ENCODE measurements at regions not wholly inside any gene's neighbourhood (a gene's known extent, or its start where the extent isn't known, plus 50 kb on each side); places are given as distances from the start of the nearest gene placed in this dataset.

- Histone ChIP-seq H3K9me3 (no peaks in the 10 kb centered on the region), H3K27ac (no peak overlapping the region), H3K36me3 (no peaks in the 10 kb centered on the region), H3K4me3 (no peak overlapping the region), H3K27me3 (no peaks in the 10 kb centered on the region), H3K4me1 (no peaks in the 10 kb centered on the region)
- ATAC-seq (no peak), DNase-seq (no peak)
- intact Hi-C loops (cut with DNase I): no loop called here
- 77 to 87% methylated on average over 2 of the region's 2 CpGs for WGBS, 2 donors
- TF ChIP-seq CTCF (IDR thresholded peaks at IDR 0.05): no peak
Measured at GRCh38 chr19:31135841-31136240, 213.4 kb downstream of the TSHZ3 start.

DNA sequence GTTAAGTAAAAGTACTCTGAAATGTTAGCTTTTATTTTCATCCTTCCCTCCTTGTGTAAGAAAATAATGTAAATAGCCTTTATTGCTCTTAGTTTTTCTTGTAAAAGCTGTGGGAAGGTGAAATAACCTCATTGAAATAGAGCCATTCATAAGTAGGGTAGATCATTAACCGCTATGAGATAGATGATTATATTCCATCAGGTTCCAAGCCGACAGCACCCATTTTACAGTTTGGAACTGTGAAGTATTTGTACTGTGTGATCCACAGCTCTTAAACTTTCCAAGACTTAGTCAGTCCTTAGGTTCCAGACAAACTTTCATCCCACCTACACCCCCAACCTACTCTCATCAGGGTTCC, 216.5 kb downstream of the TSHZ3 start:
- Histone ChIP-seq H3K27ac (no peak overlapping the region), H3K4me3 (no peak overlapping the region), H3K9me3 (no peaks in the 10 kb centered on the region), H3K36me3 (no peaks in the 10 kb centered on the region), H3K27me3 (no peaks in the 10 kb centered on the region), H3K4me1 (no peaks in the 10 kb centered on the region)
- no peak for TF ChIP-seq CTCF (IDR thresholded peaks at IDR 0.05)
- intact Hi-C loops (cut with DNase I): no loop called here
- DNase-seq (no peak), ATAC-seq (no peak)
- 93 to 95% methylated on average over 2 of the region's 2 CpGs for WGBS, 2 donors

- no peaks in the 10 kb centered on the region for H3K9me3 ChIP-seq
- DNase-seq: no peak
- no peak for TF ChIP-seq CTCF (IDR thresholded peaks at IDR 0.05)
- no peaks in the 10 kb centered on the region for H3K36me3 ChIP-seq
- intact Hi-C loops (cut with DNase I): no loop called here
- no peak overlapping the region for H3K27ac ChIP-seq
- ATAC-seq: no peak
- H3K4me3 ChIP-seq: no peak overlapping the region
- H3K4me1 ChIP-seq: no peaks in the 10 kb centered on the region
- WGBS, 2 donors: 92% methylated on average over 9 of the region's 9 CpGs
- H3K27me3 ChIP-seq: no peaks in the 10 kb centered on the region
Measured at GRCh38 chr19:31128291-31128690, 220.9 kb downstream of the TSHZ3 start.

DNA sequence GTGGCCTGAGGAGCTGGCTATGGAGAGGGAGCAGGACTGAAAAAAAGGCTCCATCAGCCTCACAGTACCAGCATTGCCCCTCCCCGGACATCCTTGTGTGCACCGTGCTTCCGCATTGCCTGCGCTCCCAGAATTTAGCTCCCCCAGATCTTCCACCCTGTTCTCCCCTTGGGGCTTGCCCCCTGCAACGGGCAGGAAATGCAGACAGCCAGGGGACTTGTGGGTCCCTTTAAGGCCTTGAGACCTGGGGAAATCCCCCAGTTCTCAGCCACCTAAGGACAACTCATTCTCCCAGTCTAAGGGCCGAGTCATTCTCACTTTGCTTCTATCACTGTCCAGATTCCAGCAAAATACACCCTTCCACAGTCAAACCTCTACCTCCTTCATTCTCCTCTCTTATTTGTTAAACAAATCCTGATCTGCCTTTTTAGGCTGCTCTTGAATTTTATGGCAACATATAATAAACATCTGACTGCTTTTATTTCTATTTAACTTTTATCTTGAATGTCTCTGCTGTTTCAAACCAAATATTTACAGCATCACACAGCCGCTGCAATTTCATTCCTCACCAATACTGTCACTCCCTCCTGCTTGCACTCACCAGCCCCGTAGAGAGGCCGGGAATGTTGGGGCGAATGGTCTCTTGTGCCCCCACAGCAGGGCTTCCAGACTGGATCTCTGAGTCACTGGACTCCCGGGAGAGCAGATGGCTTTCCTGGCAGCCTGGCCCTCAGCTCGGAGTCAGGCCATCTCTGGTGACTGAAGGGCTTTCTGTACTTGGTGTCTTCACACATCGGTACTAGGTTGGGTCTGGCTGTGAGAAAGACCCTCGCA, 221.9 kb downstream of the TSHZ3 start:
- WGBS, 2 donors: 70 to 73% methylated on average over 14 of the region's 14 CpGs
- Histone ChIP-seq H3K9me3 (no peaks in the 10 kb centered on the region), H3K27me3 (no peaks in the 10 kb centered on the region), H3K36me3 (no peaks in the 10 kb centered on the region), H3K4me1 (no peaks in the 10 kb centered on the region), H3K4me3 (no peak overlapping the region), H3K27ac (no peak overlapping the region)
- TF ChIP-seq CTCF (IDR thresholded peaks at IDR 0.05): no peak
- no peak for DNase-seq
- intact Hi-C loops (cut with DNase I): no loop called here
- no peak for ATAC-seq
